Activated effector memory CD4-positive, alpha-beta T cell treated with anti-CD3 and anti-CD28 coated beads, Interleukin-2, amount 50 U/mL, for 16 hours (primary cell): ENCODE measurements at regions not wholly inside any gene's neighbourhood (a gene's known extent, or its start where the extent isn't known, plus 50 kb on each side); places are given as distances from the start of the nearest gene placed in this dataset.

Experiments used
- DNase-seq: peaks from one replicate; pipeline ENCODE4 v3.0.0-alpha.2; 2020

GRCh38 chr4:181507938-181508337, 735.3 kb upstream of the TENM3 start:
- no peak for DNase-seq

- no peak for DNase-seq
Measured at GRCh38 chr4:181508601-181509000, 734.6 kb upstream of the TENM3 start.

GRCh38 chr4:181509073-181509472, 734.1 kb upstream of the TENM3 start:
- DNase-seq = no peak

- no peak for DNase-seq
Measured at GRCh38 chr4:181517491-181517890, 725.7 kb upstream of the TENM3 start.

GRCh38 chr4:181520790-181521189, 722.4 kb upstream of the TENM3 start:
- no peak for DNase-seq

- no peak for DNase-seq
Measured at GRCh38 chr4:181523973-181524372, 719.2 kb upstream of the TENM3 start.

- DNase-seq = no peak
Measured at GRCh38 chr4:181524499-181524898, 718.7 kb upstream of the TENM3 start.

GRCh38 chr4:181525634-181526033, 717.6 kb upstream of the TENM3 start:
- no peak for DNase-seq

GRCh38 chr4:181528570-181529184, 714.5 kb upstream of the TENM3 start:
- no peak for DNase-seq

- no peak for DNase-seq
Measured at GRCh38 chr4:181529537-181529936, 713.7 kb upstream of the TENM3 start.

- DNase-seq = no peak
Measured at GRCh38 chr4:181536196-181536746, 706.9 kb upstream of the TENM3 start.

- DNase-seq = no peak
Measured at GRCh38 chr4:181536811-181537434, 706.3 kb upstream of the TENM3 start.

GRCh38 chr4:181538431-181538830, 704.8 kb upstream of the TENM3 start:
- no peak for DNase-seq

GRCh38 chr4:181541396-181541795, 701.8 kb upstream of the TENM3 start:
- no peak for DNase-seq

GRCh38 chr4:181548873-181549575, 694.2 kb upstream of the TENM3 start:
- no peak for DNase-seq

- no peak for DNase-seq
Measured at GRCh38 chr4:181549576-181550188, 693.5 kb upstream of the TENM3 start.

- DNase-seq = no peak
Measured at GRCh38 chr4:181550381-181550780, 692.8 kb upstream of the TENM3 start.

- DNase-seq = no peak
Measured at GRCh38 chr4:181559637-181560036, 683.6 kb upstream of the TENM3 start.

- no peak for DNase-seq
Measured at GRCh38 chr4:181562399-181562798, 680.8 kb upstream of the TENM3 start.

- no peak for DNase-seq
Measured at GRCh38 chr4:181564625-181565024, 678.6 kb upstream of the TENM3 start.

- DNase-seq = no peak
Measured at GRCh38 chr4:181566490-181566889, 676.7 kb upstream of the TENM3 start.

GRCh38 chr4:181569553-181569952, 673.6 kb upstream of the TENM3 start:
- DNase-seq = no peak

GRCh38 chr4:181578911-181579310, 664.3 kb upstream of the TENM3 start:
- no peak for DNase-seq

GRCh38 chr4:181579486-181579885, 663.7 kb upstream of the TENM3 start:
- DNase-seq = no peak
